Endothelial cell of umbilical vein (primary cell): ENCODE measurements at regions not wholly inside any gene's neighbourhood (a gene's known extent, or its start where the extent isn't known, plus 50 kb on each side); places are given as distances from the start of the nearest gene placed in this dataset.

Experiments used
- BruUV-seq: library from RNA; stranded (reverse); fragments of 400-500 nt; replicated peaks from 2 replicates; lab custom pipeline; 2021; lab: Mats Ljungman, UMichigan
- CTCF ChIA-PET: fragments of 300-600, 350-600 bp; sonication (Branson Sonifier 250); formaldehyde crosslinking; loops from one replicate; lab custom pipeline; 2021; ENCODE audit warnings: antibody characterized with exemption, inconsistent platforms; lab: Charles Lee
- POLR2A ChIA-PET: fragments of 300-600, 350-600 bp; sonication (Branson Sonifier 250); formaldehyde crosslinking; loops from one replicate; lab custom pipeline; 2021; ENCODE audit warnings: antibody characterized with exemption, inconsistent platforms; lab: Charles Lee
- DNase-seq: peaks from one replicate; pipeline ENCODE4 v3.0.0-alpha.2; 2011; ENCODE audit warnings: low read depth, low spot score
- FAIRE-seq: peaks from 2 replicates; lab custom pipeline; 2011; peaks lifted over from hg19 to GRCh38; lab: Jason Lieb, UNC
- H2AFZ ChIP-seq: 2 replicates; pipeline ENCODE4 v1.6.0; 2012; ENCODE audit warnings: low read depth, low read length, control low read depth, inconsistent platforms
- H3K27ac ChIP-seq: 2 replicates; pipeline ENCODE4 v1.5.1; 2011; ENCODE audit warnings: low read depth, mild to moderate bottlenecking, control low read depth, low read length, moderate library complexity; ENCODE audit not compliant: insufficient read depth
- H3K27me3 ChIP-seq, 2 experiments: 2 replicates each; pipeline versions ENCODE4 v1.6.0 to v1.6.1; 2011; ENCODE audit warnings: low read length in 2 of 2, mixed read lengths in 1 of 2; ENCODE audit not compliant: control insufficient read depth in 2 of 2, insufficient read depth in 2 of 2
- H3K36me3 ChIP-seq, 2 experiments: 2 replicates in 1 of 2; 3 replicates in 1 of 2; pipeline ENCODE4 v1.5.1; 2011; ENCODE audit warnings: low read length in 2 of 2, mild to moderate bottlenecking in 1 of 2, moderate library complexity in 1 of 2; ENCODE audit not compliant: control insufficient read depth in 2 of 2, insufficient read depth in 2 of 2; ENCODE audit errors: extremely low read depth in 1 of 2
- H3K4me1 ChIP-seq: 3 replicates; pipeline ENCODE4 v1.5.1; 2011; ENCODE audit warnings: mild to moderate bottlenecking, low read length; ENCODE audit not compliant: control insufficient read depth, insufficient read depth; ENCODE audit errors: extremely low read depth
- H3K4me2 ChIP-seq: 2 replicates; pipeline ENCODE4 v1.6.1; 2011; ENCODE audit warnings: low read length, control low read depth, mixed read lengths; ENCODE audit not compliant: insufficient read depth
- H3K4me3 ChIP-seq, 3 experiments: fragments of 200-600 bp in 1 of 3; sonication (generic), shearing (Covaris generic) in 1 of 3; replicated peaks in 1 of 3; 2 replicates each; pipeline ENCODE4 v1.5.1; 2011 to 2016; ENCODE audit warnings: control low read depth in 3 of 3, low read length in 3 of 3, mild to moderate bottlenecking in 2 of 3, inconsistent platforms in 1 of 3, low read depth in 1 of 3, moderate library complexity in 1 of 3; ENCODE audit not compliant: insufficient read depth in 1 of 3
- H3K79me2 ChIP-seq: 2 replicates; pipeline ENCODE4 v1.6.0; 2012; ENCODE audit warnings: low read length, inconsistent platforms; ENCODE audit not compliant: control insufficient read depth, insufficient read depth
- H3K9ac ChIP-seq: replicated peaks from 2 replicates; pipeline ENCODE3; 2011; ENCODE audit warnings: low read length, control low read depth; ENCODE audit not compliant: insufficient read depth; ENCODE audit errors: extremely low read depth
- H3K9me1 ChIP-seq: replicated peaks from 3 replicates; pipeline ENCODE4 v1.6.0; 2011; ENCODE audit warnings: mild to moderate bottlenecking, low read length; ENCODE audit not compliant: control insufficient read depth, insufficient read depth; ENCODE audit errors: extremely low read depth
- H3K9me3 ChIP-seq: replicated peaks from 2 replicates; pipeline ENCODE4 v1.5.1; 2012; ENCODE audit warnings: low read length, inconsistent platforms; ENCODE audit not compliant: control insufficient read depth, insufficient read depth
- H4K20me1 ChIP-seq: replicated peaks from 2 replicates; pipeline ENCODE3; 2011; ENCODE audit warnings: mild to moderate bottlenecking, low read length; ENCODE audit not compliant: control insufficient read depth, insufficient read depth; ENCODE audit errors: extremely low read depth
- CTCF ChIP-seq, 2 donors: IDR thresholded peaks; 1 replicate in 1 of 2; 2 replicates in 1 of 2; pipeline ENCODE4 v1.5.1; 2011; ENCODE audit warnings: low read length in 2 of 2, mild to moderate bottlenecking in 2 of 2, moderate library complexity in 2 of 2, control low read depth in 1 of 2, inconsistent platforms in 1 of 2, low read depth in 1 of 2; ENCODE audit not compliant: insufficient read depth in 1 of 2; ENCODE audit errors: extremely low read depth in 1 of 2
- EZH2 ChIP-seq: IDR thresholded peaks from 2 replicates; pipeline ENCODE4 v1.6.1; 2012; ENCODE audit warnings: borderline replicate concordance, low read depth, mild to moderate bottlenecking, moderate library complexity, low read length, inconsistent platforms; ENCODE audit not compliant: severe bottlenecking
- FOS ChIP-seq: IDR thresholded peaks from 2 replicates; pipeline ENCODE4 v1.6.1; 2011; ENCODE audit warnings: mild to moderate bottlenecking, low read length, moderate library complexity, borderline replicate concordance; ENCODE audit not compliant: insufficient read depth
- GATA2 ChIP-seq: IDR thresholded peaks from 2 replicates; pipeline ENCODE4 v1.7.0; 2011; ENCODE audit warnings: low read depth, mild to moderate bottlenecking, moderate library complexity, mixed read lengths, low read length; ENCODE audit not compliant: insufficient read length, insufficient read depth
- JUN ChIP-seq: IDR thresholded peaks from 2 replicates; pipeline ENCODE4 v1.6.1; 2011; ENCODE audit warnings: borderline replicate concordance, low read depth; ENCODE audit not compliant: insufficient read length, insufficient read depth
- MAX ChIP-seq: IDR thresholded peaks from 2 replicates; pipeline ENCODE4 v1.6.1; 2011; ENCODE audit not compliant: insufficient read depth, insufficient read length
- MYC ChIP-seq: IDR thresholded peaks from one replicate; pipeline ENCODE4 v1.6.1; 2011; ENCODE audit warnings: mild to moderate bottlenecking, low read depth, low read length
- POLR2A ChIP-seq: IDR thresholded peaks from 2 replicates; pipeline ENCODE4 v1.6.1; 2012; ENCODE audit warnings: low read depth, mild to moderate bottlenecking, control low read depth, low read length
- POLR2AphosphoS5 ChIP-seq: IDR thresholded peaks from 2 replicates; pipeline ENCODE4 v1.6.1; 2012; ENCODE audit warnings: low read depth, mild to moderate bottlenecking, control low read depth, low read length, moderate library complexity; ENCODE audit not compliant: insufficient read depth
- dilution Hi-C: fragments of 300-500 bp; cut with MboI; formaldehyde crosslinking; loops from one replicate; pipeline ENCODE4 v1.15.0; 2019; ENCODE audit warnings: low sequenced_read_pairs; ENCODE audit not compliant: extremely low pct_ligation_motif_present
- intact Hi-C: fragments of 100-400 bp; cut with micrococcal nuclease; formaldehyde crosslinking; loops from one replicate; pipeline ENCODE4 v1.10.0; 2022

GRCh38 chr2:120611961-120612360, 123.7 kb upstream of the GLI2 start:
- Histone ChIP-seq H2AFZ (no peak overlapping the region), H3K4me1 (no peaks in the 10 kb centered on the region), H3K27me3 (peaks cover 0 to 1% of the 10 kb centered on the region in 2 experiments), H3K79me2 (no peaks in the 10 kb centered on the region), H3K4me2 (no peak overlapping the region), H3K36me3 (no peaks in the 10 kb centered on the region), H3K9ac (no peak overlapping the region), H3K27ac (no peak overlapping the region), H4K20me1 (no peaks in the 10 kb centered on the region), H3K9me1 (no peaks in the 10 kb centered on the region), H3K9me3 (no peaks in the 10 kb centered on the region), H3K4me3 (no peak overlapping the region)
- ChIA-PET CTCF (interaction anchor here (0.5 kb wide), 1 partner anchor 67 kb away, joined by 3 read pairs; no protein-coding TSS in a partner anchor), POLR2A (no interaction called here)
- no TSS peak for BruUV-seq
- TF ChIP-seq FOS = no peak
- no peak for TF ChIP-seq CTCF (IDR thresholded peaks at IDR 0.05; ENCODE audit: extremely low read depth in 1 of 2, insufficient read depth in 1 of 2, low read depth in 1 of 2, low read length in 2 of 2)
- TF ChIP-seq GATA2 = no peak
- TF ChIP-seq MAX = no peak
- no peak for TF ChIP-seq POLR2AphosphoS5
- no peak for TF ChIP-seq POLR2A
- TF ChIP-seq EZH2 = no peak
- TF ChIP-seq JUN = no peak
- TF ChIP-seq MYC = no peak
- DNase-seq = no peak
- dilution Hi-C loops = no loop called here
- no peak for FAIRE-seq
- intact Hi-C loops = no loop called here
